ENCODE measurements at regions not wholly inside any gene's neighbourhood (a gene's known extent, or its start where the extent isn't known, plus 50 kb on each side); places are given as distances from the start of the nearest gene placed in this dataset.

GRCh38 chr4:108223313-108223712, 54.6 kb upstream of the LEF1 start:
- TF ChIP-seq POLR2A (IDR thresholded peaks at IDR 0.05), result no peak
- no peak for TF ChIP-seq EP300 (IDR thresholded peaks at IDR 0.05)
- no peak for TF ChIP-seq CTCF (IDR thresholded peaks at IDR 0.05)
- TF ChIP-seq POLR2AphosphoS5 (IDR thresholded peaks at IDR 0.05), result no peak
- Histone ChIP-seq H3K27me3 (no peaks in the 10 kb centered on the region), H3K27ac (no peak overlapping the region), H3K36me3 (no peaks in the 10 kb centered on the region), H3K4me1 (no peaks in the 10 kb centered on the region), H3K9me3 (no peaks in the 10 kb centered on the region), H3K4me3 (no peak overlapping the region)
- no peak for ATAC-seq (ENCODE audit: low FRiP score in 2 of 2)
- DNase-seq, result no peak

GRCh38 chr4:108219998-108220397, 51.3 kb upstream of the LEF1 start:
- no peak for DNase-seq
- Histone ChIP-seq H3K27me3 (no peaks in the 10 kb centered on the region), H3K27ac (no peak overlapping the region), H3K9me3 (no peaks in the 10 kb centered on the region), H3K4me3 (no peak overlapping the region), H3K36me3 (no peaks in the 10 kb centered on the region), H3K4me1 (no peaks in the 10 kb centered on the region)
- ATAC-seq (ENCODE audit: low FRiP score in 2 of 2), result no peak
- 94% methylated on average over 5 of the region's 5 CpGs for WGBS, 2 donors
- TF ChIP-seq POLR2A (IDR thresholded peaks at IDR 0.05), result no peak
- TF ChIP-seq CTCF (IDR thresholded peaks at IDR 0.05), result no peak
- no peak for TF ChIP-seq EP300 (IDR thresholded peaks at IDR 0.05)
- TF ChIP-seq POLR2AphosphoS5 (IDR thresholded peaks at IDR 0.05), result no peak
